ENCODE measurements at regions not wholly inside any gene's neighbourhood (a gene's known extent, or its start where the extent isn't known, plus 50 kb on each side); places are given as distances from the start of the nearest gene placed in this dataset.

- ChIA-PET SMC1A (ENCODE audit: uncharacterized antibody, unreplicated experiment) (interaction anchor here (0.7 to 0.9 kb wide), 2 partner anchors 11 to 17 kb away, joined by 3 read pairs; no protein-coding TSS in a partner anchor), RAD21 (ENCODE audit: unreplicated experiment) (no interaction called here)
- no TSS peak for BruUV-seq (replicated peaks)
These were observed 167.7 kb downstream of the FHIP1A start for GRCh38 chr4:151576627-151577026.

More at GRCh38 chr4:151576627-151577026, 167.7 kb downstream of the FHIP1A start:
- intact Hi-C loops (cut with micrococcal nuclease; ENCODE audit: unreplicated experiment) (no loop called here), in situ Hi-C loops (cut with MboI) (no loop called here)
- WGBS (ENCODE audit: insufficient coverage, insufficient replicate concordance, low lambda C conversion rate, missing lambda C conversion rate) = 0% methylated on average over 1 of the region's 1 CpG
- Histone ChIP-seq H3K27ac (ENCODE audit: control insufficient read depth, insufficient read depth) (no peak overlapping the region), H3K9ac (ENCODE audit: control insufficient read depth, insufficient read depth, low read length) (no peak overlapping the region), H3K79me2 (ENCODE audit: control insufficient read depth, insufficient read depth, low read length) (no peaks in the 10 kb centered on the region), H3K36me3 (ENCODE audit: control insufficient read depth in 2 of 2, insufficient read depth in 2 of 2, low read length in 1 of 2) (no peaks in the 10 kb centered on the region), H3K9me3 (replicated peaks; ENCODE audit: control insufficient read depth, insufficient read depth, low read length) (no peaks in the 10 kb centered on the region), H3K4me1 (ENCODE audit: control insufficient read depth, insufficient read depth, low read length) (no peaks in the 10 kb centered on the region), H2AFZ (ENCODE audit: control insufficient read depth, low read depth, low read length) (no peak overlapping the region), H3K4me3 (no peak overlapping the region), H3K27me3 (replicated peaks in 1 of 2; ENCODE audit: control insufficient read depth in 2 of 2, insufficient read depth in 2 of 2, low read length in 1 of 2) (peaks cover 0 to 1% of the 10 kb centered on the region in 2 experiments; a peak in 1 of 4 replicates), H4K20me1 (ENCODE audit: control insufficient read depth, insufficient read depth) (no peaks in the 10 kb centered on the region), H3K4me2 (ENCODE audit: control insufficient read depth, insufficient read depth) (no peak overlapping the region)
- FAIRE-seq = no peak
- ChIA-PET CTCF (interaction anchor here (0.6 kb wide), 1 partner anchor 1023 kb away, joined by 3 read pairs; no protein-coding TSS in a partner anchor), POLR2A (no interaction called here)
- DNase-seq (ENCODE audit: low read depth, low spot score) = no peak
- no peak for TF ChIP-seq CBX3 (IDR thresholded peaks at IDR 0.05; ENCODE audit: borderline replicate concordance, low read depth)
- TF ChIP-seq LARP7 (IDR thresholded peaks at IDR 0.05) = no peak
- no peak for TF ChIP-seq ZBTB11 (CRISPR knock-in tag; IDR thresholded peaks at IDR 0.05)
- no peak for TF ChIP-seq ATF7 (IDR thresholded peaks at IDR 0.05; ENCODE audit: low read depth)
- no peak for TF ChIP-seq CBX5 (IDR thresholded peaks at IDR 0.05; ENCODE audit: low read depth)
- TF ChIP-seq HDGF (IDR thresholded peaks at IDR 0.05) = no peak
- no peak for TF ChIP-seq FOXM1 (IDR thresholded peaks at IDR 0.05; ENCODE audit: low read depth, low read length)
- no peak for TF ChIP-seq ZNF384 (IDR thresholded peaks at IDR 0.05; ENCODE audit: borderline replicate concordance, low read depth, low read length)
- no peak for ATAC-seq
